Suppressor macrophage (primary cell): ENCODE measurements at regions not wholly inside any gene's neighbourhood (a gene's known extent, or its start where the extent isn't known, plus 50 kb on each side); places are given as distances from the start of the nearest gene placed in this dataset.

Experiments used
- DNase-seq, 4 experiments: peaks; one replicate each; pipeline ENCODE4 v3.0.0-alpha.2; 2020 to 2022

DNA sequence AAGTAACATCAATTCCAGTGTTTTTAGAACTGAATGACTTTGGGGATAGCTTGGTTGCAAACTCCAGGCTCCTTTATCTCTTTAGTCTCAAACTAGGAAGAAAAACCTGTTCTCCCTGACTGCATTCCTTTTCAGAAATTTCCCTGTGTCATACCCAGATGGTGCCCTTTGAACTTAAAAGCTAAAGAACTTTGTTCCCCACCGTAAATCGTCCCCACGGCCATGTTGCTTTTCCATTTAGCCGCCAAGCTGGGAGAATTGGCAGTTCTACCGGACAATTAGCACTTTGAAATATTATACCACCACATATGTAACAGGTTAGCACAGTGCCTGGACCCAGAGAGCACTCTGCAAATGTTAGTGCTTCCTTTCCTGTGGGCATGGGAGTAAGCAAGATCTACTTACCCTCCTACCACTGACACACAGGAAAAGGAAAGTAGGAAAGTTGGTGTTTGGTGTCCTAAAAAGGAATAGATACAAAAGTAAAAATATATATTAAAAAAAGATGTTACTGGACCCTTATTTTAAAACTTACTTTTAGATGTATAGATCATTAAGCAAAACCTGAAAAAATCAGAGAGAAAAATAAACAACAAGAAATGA is 191.9 kb upstream of the MIR17HG start:
- peak in 2 of 4 experiments; percentile 18 to 19 for DNase-seq

DNA sequence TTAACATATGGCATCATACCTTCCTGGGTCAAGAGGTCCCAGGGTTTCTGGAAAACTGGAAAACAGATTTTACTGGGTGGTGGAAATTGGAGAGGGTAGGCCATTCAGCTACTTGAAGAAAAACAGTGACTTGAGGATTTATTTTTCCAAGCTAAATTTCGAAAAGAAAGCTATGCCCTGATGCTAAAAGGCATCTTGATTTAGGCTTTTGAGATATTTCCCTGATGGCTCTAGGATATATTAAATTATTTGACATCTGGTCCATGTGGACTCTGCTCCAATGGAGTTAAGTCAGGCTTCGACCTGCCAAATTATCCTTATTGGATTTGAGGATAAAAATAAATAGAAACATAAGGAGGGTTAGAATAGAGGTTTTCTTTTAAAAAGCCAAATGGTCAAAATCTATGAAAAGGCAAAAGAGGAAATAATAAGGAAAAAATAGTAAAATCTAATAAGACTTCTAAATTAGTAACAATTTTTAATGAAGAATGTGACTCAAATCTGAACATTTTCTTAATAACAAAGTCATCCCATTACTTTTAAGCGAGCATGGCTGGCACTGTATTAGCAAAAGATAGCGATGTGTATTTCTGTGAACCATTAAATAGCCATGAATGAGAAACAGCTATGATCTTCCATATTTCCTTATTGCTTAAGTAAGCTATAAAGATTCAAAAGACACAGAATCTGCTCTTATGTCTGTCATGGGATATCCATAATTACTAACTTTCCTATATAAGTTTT is 190.0 kb upstream of the MIR17HG start:
- DNase-seq: no peak

DNA sequence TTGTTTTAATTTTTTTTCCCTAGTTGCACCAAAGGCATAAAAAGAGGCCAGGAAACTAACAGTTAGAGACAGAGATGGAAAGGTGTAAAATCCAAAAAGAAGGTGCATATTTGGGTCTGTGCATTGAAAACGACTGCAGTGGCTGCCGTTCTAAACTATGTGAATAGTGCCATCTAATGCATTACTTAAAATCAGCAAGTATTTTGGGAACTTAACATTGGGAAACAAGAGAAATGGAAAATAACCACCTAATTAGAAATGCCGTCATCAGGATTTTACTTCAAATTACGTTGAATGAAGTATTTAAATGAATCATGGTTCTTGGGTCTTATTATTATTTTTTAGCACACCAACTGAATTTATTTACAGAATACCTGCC is 189.5 kb upstream of the MIR17HG start:
- DNase-seq: peak in 3 of 4 experiments; percentile 39 to 74 (median 54)

DNA sequence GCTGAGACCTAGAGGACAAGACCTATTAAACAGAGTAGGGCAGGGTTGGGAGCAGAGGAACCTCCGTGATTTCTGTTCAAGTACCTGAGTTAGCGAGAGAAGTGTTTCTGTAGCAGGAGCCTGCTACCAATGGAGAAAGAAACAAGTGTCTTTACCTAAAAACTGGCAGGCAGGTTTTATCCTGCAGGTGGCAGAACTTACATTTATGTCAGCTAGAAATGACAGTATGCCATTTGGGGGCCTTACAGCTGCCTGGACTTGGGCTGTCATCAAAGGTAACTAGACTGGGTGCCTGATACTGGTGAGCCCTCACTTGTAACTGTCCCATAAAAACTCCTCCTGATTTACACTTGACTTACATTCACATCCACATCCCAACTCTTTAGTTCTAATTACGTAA is 185.3 kb upstream of the MIR17HG start:
- peak in 1 of 4 experiments; percentile 9 for DNase-seq

DNA sequence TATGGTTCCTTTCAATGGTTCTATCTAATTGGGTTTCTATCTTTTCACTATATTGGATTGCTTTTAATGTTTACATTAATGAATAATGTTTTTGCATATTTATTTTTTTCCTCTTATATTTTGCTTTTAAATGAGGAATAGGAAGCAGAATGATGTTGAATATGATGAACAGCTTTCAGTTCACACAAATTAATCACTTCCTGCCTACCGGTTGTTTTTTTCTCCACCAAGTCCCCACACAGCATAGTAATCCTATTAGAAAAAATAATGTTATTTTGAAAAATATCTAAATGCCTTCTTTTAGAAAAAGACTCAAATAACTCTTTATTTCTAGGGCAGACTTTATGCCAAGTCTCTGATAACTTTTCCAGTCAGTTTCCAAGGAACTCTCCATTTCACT is 184.9 kb upstream of the MIR17HG start:
- DNase-seq: no peak

DNA sequence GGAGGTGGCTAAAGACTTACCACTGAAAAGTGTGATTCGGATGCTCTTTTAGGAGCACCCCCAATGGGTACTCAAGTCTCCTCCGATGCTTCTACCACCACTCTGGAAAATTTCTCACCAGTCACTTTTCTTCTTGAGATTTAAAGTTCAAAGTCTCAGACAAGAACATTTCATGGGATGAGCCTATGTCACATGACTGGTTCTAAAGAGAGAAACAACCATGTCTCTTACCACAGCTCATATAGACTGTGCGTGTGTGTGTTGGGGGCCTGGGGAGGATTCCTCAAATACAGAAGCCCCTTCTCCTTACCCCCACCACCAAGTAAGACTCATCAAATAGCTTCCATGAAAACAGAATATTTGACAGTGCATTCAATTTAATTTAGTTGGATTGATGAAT is 181.7 kb upstream of the MIR17HG start:
- no peak for DNase-seq

DNA sequence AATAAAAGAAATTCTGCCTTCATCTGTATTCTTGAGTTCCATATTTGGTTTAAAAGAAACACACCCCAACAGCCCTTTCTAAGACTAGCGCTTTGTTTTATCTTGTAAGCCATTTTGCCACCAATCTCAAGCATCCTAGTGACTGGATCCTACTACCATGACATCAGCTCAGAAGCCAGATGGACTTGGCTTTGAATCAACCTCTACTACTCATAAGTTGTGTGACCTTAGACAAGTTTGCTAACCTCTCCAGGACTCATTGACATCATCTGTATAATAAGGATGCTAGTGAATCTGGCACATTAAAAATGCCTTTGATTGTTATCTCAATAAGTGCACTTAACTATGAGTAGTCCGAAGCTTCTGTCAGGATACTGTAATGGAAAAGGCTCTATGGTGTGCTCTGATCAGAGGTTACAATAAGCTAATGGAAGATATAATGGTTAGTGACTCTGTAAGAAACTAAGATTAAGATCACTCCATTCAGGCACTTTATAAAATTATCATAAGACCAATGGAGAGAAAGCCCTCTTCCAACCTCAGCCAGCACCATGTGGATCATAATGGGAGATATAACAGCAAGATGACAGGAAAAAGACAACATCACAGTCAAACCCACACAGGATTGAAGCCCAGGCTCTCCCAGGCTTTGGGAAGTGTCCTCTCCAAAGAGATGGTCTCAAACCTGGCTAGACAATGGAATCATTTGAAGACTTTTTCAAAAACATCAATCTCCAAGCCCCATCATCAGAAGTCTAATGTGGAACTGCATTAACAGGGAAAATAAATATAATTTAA is 180.6 kb upstream of the MIR17HG start:
- no peak for DNase-seq

DNA sequence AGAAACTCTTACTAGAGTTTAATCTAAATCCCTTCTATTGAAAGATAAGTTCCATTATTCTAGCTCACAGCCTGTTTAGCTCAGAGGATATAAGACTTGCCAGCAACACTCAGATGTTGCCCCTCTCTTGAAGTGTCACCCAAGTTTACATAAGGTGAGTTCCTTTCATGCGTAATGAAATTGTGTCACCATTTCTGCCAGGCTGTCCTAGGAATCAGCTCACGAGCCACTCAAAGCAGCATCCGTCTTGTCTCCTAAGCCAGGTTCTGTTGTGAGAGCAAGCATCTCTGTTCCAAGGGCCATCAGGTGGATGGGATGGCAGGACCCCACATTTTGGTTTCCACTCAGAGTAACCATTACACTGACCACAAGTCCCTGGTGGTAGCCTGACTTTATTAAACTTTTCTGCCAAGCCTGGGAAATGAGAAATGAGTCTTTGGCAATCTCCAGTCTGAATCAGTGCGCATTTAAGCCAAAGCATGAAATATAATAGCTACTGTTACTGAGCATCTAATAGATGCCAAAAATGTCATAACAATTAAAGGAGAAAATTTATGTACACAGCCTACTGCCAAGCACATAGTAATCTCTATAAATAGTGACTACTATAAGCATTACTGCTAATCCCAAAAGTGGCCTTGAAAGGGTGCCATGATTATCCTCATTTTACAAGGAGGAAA is 179.6 kb upstream of the MIR17HG start:
- DNase-seq: no peak

DNA sequence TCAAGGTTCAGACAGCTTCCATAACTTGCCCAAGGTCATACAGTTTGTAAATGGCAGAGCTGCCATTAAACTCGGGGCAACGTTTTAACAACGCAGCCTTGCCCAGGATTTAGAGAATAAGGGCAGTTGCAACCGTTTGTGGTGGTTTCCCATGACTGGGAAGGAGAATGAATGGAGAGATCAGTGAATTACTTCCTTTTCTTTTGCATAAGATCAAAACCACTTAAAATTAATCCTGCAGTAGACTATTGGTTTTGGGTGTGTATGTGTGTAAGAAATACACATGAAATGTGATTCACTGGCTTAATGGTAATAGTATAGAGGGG is 179.1 kb upstream of the MIR17HG start:
- DNase-seq: no peak

DNA sequence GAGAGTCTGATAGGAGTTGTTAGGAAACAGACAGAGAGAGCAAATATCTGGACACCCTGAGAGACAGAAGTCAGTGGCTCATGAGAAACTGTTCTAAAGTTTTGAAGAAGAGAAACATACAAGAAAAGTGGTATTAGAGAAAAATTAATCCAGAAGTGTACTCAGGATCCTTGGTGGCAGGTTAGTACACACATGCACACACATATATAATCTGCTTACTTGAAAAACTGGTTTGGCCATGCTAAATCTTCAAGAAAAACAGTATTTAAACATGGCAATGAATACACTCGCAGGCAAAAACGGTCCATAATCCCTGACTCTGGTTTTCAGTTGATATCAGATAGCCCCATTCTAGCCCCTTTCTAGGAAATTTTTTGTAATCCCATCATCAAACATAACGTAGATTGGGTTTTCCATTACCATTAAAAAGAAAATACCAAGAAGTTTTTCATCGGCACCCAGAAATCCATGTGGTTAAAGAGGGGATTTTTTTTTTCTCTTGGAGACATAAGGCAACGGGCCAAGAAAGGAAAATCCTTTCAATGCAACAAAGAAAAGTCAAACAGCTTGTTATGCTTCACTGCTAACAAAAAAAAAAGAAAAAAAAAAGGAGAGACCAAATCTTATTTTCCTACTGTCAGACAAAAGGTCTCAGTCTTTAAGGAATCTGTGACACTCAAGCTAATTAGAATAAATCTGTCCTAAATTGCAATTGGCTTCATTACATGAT is 178.0 kb upstream of the MIR17HG start:
- no peak for DNase-seq

DNA sequence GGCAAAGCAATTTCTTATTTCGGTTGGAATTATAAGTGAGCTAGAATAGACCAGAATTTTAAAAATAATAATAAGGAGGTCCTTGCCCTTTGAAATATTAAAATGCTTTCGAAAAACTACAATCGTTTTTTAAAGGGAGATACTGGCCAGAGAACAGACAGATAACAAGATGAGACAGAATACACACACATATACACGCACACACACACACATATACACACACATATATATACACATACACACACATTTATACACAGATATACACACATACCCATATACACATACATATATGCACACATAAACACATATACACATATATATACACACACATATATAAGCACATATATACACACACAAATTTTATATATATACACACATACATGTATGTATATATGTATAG is 175.3 kb upstream of the MIR17HG start:
- DNase-seq: no peak

DNA sequence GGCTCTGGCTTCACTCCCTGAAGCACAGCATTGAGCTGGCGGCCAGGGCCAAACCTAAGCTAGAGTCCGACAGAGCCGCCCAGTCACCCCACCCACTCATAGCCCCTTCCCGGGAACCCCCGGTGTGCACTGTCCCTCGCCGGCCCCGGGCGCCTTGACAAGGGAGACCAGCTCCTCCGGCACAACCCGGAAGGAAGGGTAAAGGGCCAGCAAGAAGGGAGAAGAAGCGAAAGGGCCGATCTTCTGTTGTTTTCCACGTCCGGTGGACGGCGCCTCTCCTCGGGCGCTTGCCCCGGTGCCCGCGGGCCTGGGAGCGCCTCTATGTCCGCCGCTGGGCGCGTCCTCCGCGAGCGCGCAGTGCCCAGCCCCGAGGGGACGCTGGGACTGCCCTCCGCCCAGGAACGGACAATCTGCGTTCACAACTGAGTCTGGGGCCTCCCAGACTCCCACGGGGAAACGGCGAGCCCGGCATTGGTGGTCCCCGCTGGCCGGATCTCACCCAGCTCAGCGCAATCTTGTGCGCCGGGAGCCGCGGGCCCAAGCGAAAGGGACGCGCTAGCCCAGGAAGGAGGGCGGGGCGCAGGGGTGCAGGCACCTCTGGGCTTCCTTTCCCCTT is 172.5 kb upstream of the MIR17HG start:
- peak in 3 of 4 experiments; percentile 25 to 53 (median 32) for DNase-seq

DNA sequence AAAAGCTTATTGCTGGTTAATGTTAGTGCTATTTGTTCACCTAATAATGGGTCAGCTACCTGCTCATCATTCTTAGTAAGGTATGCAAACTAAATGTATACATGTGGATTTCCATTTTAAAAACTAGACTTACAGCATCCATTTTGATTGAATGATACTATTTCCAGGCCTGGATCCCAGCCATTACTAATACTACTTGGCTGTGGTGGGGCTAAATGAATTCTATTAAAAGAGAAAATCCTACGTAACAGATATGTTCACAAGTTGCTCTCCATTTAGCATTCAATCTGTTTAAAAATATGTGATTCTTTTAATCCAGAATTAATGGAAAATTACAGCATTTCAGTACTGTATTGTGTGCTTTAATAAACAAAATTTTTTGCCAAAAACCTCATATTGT is 169.4 kb upstream of the MIR17HG start:
- no peak for DNase-seq

DNA sequence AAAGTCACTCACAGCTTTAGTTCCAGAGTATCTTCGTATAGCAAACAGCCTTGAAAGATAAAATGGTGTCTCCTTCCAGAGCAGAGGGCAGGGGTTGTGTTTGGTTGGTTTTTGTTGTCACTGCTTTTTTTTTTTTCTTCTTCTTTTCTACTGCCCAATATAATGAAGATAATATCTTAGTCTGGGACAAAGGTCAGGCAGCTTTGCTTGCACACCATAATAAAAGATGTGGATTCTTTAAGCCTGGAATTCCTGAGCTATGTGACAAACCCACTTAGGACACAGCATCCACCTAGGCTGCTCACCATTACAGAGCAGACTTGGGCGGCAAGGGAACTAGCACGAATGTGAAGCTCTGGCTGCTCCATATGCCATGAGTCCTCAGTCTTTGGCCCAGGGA is 165.6 kb upstream of the MIR17HG start:
- DNase-seq: no peak

DNA sequence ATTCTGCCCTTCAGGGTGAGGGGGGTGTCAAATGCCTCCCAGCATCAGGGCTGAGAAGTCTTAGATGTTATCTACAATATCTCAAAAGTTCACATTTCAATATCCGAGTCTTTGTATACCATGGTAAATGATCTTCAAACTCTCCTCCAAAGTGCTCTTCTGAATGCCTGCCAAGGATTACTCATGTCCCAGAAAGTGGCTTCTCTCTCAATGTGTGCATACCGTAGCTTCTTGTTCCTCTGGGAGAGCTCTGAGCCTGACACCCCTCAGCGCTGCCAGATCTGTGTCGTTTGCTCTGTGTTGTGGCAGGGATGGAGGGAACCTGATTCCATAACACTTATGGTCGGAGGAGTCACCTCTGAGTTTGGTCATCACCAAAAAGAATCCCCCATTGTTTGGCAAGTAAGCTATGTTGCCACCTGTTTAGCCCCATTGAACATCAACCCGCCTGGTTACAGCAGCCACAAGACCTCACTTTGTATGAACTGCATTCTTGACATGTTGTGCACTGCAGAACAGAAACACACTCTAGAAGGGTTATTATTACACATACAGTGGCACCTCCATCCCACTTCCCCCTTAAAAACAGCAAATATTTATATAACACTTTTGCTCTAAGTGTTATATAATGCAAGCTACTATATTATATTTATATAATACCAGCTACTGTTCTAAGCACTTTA is 163.1 kb upstream of the MIR17HG start:
- DNase-seq: no peak

DNA sequence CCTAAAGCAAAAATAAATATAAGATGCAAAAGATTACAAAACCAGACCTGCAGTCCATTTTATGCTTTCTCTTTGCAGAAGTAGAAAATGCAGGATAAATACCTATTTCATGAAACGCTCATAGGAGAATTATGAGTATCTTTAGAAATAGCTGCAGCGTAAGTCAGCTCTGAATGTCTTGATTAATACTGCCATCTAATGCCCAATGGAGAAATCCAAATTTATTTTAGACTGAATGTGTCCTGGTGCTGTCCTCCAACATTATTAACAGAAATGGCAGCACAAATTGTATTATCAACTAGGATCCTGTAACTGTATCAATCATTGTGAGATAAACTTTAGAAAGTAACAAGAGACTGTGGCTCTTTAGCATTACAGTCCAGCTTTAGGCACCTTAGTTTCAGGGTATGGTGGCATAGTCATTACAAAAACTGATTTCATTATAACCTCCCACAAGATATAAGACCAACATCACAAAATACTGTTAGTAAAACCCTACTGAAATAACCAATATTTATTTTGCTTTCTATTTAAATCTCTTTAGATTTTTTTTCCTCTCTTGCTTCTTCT is 162.1 kb upstream of the MIR17HG start:
- peak in 3 of 4 experiments; percentile 10 to 44 (median 37) for DNase-seq

DNA sequence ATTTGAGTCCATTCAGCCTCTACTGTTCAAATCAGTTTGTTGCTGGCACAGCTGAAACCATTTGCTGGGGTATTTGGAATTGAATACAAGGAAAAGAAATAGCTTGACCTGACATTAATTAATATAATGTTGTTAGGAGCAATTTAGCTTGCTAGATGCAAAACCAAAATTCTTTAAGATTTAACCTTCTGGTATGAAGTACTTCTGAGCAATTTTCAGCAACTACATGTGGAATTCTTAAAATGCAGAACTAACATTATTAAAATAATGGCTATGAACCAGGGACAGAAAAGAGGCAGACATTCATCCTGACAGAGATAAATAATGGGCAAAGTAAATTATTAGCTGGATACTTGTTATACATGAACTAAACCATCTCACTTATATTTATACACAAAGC is 160.0 kb upstream of the MIR17HG start:
- DNase-seq: no peak

DNA sequence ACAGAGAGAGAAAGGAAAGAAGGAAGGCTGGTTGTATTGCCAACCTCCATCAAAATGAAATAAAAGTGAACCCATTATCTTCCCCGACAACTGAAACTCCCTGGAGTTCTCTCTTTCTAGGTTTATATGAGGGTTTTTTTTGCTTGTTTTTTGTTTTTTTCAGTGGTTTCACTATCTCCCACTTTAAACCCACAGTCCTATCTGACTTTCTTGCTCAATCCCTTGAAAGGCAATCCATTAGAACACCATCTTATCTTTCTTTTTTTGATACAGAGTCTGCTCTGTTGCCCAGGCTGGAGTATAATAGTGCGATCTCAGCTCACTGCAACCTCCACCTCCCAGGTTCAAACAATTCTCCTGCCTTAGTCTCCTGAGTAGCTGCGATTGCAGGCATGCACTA is 158.0 kb upstream of the MIR17HG start:
- no peak for DNase-seq

DNA sequence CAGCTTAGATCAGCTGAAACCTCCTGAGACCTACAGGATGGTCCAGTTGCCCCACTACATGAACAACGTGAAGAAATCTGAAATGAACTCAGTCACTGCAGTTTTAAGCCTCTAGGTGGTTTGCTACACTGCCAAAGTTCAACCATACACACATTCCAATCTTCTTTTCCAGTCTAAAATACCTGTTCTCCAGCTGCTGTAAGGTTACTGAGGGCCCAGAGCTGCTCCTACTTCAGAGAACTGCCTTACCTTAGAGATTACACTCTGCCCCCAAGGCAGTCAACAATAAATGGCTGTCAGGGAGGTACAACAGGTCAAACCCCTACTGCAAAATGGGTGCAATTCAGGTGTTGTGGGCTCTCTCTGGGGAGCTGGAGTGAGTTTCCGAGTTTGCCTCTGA is 154.1 kb upstream of the MIR17HG start:
- no peak for DNase-seq

DNA sequence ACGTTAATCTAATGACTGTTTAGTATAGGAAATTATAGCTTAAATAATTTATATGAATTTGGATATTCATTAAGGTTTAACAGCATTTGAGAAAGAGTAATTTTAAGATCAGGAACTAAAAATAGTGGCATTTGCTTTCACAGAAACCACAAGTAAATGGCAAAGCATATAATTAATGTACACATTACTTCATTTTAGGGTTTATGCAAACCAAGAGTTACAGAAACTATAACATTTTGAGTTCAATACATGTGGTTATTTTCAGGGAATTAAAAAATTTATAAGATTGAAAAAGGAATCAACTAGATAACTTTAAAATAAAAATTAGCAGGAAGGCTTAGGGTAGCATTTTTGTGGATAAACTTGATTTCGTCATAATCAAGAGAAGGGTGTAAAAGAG is 151.7 kb upstream of the MIR17HG start:
- DNase-seq: no peak

DNA sequence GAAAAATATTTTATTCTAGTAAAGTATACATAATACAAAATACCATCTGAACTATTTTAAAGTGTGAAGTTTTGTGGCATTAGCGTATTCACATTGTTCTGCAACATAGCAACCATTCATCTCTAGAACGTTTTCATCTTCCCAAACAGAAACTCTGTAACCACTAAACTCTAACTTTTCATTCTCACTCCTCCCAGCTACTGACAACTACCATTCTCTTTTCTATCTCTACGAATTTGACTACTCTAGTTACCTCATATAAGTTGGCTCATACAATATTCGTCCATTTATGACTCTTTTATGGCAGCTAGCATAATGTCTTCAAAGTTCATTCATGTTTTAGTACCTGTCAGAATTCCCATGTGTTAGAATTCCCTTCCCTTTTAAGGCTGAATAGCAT is 150.5 kb upstream of the MIR17HG start:
- no peak for DNase-seq
